HG03175 (cell line): ENCODE measurements at regions not wholly inside any gene's neighbourhood (a gene's known extent, or its start where the extent isn't known, plus 50 kb on each side); places are given as distances from the start of the nearest gene placed in this dataset.
A peak's percentile ranks its signal among the peaks of the same experiment; 100 is the strongest.
"Not testable (repeated sequence)": the region's sequence is repeated elsewhere in the genome, so short reads cannot be mapped to it uniquely, and the experiment has no call there.

Experiments used
- ATAC-seq: cut with Tn5 transposase; IDR thresholded peaks from one replicate; pipeline ENCODE4 v1.9.1; 2021; ENCODE audit warnings: mild to moderate bottlenecking, moderate library complexity; ENCODE audit not compliant: unreplicated experiment

DNA sequence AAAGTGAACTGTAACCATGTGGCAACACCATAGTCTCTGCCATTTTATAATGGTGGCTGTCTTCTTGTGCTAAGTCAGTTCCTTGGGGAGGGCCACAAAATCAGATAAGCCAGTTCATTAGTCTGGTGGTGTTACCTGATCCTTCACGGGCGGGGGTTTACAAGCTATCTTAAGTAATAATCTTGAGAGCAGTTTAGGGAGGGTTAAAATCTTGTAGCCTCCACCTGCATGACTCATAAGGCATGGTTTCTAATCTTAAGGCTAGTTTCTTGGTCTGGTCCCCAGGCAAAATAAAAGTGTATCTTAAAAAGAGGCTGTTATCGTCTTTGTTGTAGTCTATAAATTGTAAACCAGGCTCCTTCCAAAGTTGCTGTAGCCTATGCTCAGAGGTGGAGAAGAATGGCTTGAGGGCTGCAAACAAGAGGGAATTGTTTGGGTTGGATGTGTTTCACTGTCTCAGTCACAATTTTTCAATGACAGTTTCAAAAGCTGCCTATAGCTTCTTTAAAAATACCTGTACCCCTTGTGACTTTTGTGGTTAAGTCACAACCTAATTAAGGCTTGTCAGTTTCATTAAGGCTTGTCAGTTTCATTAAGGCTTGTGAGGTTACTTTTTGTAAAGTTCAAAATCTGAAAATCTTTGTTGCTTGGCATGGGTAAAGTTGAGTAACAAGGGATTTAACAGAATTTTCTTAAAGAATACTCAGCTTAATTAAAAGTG lies 135.7 kb downstream of the RPS4Y2 start:
- ATAC-seq = peak; percentile 89

GRCh38 chrY:20925350-20926091 lies 169.6 kb downstream of the RPS4Y2 start:
- not testable (repeated sequence) for ATAC-seq

GRCh38 chrY:20929691-20930342 lies 173.9 kb downstream of the RPS4Y2 start:
- no peak for ATAC-seq

- ATAC-seq = not testable (repeated sequence)
Observed at GRCh38 chrY:20936709-20937251, 180.9 kb downstream of the RPS4Y2 start.

DNA sequence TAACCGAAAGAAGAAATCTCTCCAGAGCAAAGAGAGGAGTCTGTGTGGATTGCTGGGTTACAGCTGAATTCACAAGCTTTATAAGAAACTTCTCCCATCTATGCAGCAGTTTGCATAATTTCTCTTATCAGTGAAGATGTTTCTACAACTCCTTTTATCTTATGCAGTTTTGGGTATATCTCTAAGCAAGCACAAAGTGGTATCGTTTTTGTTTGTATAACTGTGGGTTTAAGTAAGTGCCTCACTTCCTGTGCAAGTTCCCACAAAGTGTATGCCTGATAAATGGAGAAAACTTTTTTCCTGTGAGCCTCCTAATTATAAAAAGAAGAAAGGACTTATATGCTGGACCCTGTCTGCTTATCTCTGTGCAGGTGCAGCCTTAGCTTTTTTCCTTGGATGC lies 205.6 kb downstream of the RPS4Y2 start:
- no peak for ATAC-seq

DNA sequence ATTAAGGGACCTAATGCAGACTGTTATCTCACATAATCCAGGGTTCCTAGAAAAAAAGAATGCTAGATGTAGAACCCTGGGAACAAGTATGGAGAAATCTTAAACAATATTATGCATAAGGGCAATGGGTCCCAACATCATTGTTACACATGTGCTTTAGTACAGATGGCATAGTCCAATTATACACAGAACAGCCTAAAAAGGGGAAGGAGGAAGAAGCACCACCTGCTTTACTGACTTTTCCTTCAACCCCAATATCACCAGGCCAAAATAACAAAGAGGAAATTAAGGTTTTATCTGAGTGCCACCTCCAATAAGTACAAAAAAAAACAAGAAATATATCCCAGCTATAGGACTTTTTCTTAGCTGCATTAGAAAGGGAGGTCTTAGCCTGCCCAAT lies 211.9 kb downstream of the RPS4Y2 start:
- ATAC-seq = no peak

DNA sequence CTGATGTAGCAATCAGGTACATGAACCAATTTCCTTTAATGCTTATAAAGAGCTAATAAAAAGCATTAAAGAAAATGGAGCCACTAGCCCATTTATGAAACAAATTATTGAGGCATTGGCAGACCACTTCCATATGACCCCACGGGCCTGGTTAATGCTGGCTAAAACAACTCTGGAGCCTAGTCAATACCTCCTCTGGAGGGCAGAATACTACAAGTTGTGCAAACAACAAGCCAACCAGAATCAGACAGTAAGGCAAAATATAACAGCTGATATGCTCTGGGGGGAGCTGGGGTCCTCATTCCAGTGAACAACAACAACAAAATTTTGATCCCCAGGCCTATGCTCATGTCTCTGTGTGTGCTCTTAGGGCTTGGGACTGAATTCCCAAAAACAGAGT lies 212.3 kb downstream of the RPS4Y2 start:
- no peak for ATAC-seq

- no peak for ATAC-seq
Observed at GRCh38 chrY:20971371-20971770, 215.5 kb downstream of the RPS4Y2 start.

DNA sequence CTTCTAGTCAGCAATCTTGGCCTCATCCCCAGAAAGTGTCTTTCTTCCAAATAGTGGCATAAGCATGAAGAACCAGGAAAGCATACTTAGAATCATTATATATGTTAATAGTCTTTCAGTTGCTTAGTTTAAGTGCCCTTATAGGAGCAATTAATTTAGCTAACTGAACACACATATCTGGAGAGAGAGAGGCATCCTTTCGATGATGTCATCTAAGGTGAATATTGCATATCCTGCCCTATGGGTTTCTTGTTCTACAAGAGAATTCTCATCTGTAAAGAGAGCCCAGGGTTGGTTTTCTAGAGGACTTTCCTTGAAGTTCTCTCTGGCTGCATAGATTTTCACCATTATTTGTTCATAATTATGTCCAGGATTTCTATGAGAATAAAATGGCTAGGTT lies 230.1 kb downstream of the RPS4Y2 start:
- no peak for ATAC-seq

DNA sequence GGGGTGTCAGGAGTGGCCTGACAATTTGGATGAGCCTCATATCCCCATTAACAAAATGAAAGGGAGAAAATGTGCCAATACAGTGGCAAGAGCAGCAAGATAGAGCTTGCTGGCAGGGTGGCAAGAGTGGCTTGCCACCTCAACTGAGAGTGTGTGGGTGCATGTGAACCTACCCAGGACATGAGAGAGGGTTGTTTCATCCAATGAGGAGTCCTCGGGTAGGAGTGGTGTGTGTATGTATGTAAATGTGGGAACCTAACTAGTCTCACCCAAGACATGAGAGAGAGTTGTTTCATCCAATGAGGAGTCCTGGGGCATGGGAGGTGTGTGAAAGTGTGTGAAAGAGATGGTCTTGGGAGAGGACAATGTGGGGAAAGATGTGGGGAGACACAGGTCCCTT lies 234.2 kb downstream of the RPS4Y2 start:
- ATAC-seq = no peak

- peak; percentile 98 for ATAC-seq
Observed at GRCh38 chrY:20990869-20991548, 235.1 kb downstream of the RPS4Y2 start.

GRCh38 chrY:20997355-20997754 lies 241.4 kb downstream of the RPS4Y2 start:
- no peak for ATAC-seq

GRCh38 chrY:20998016-20998415 lies 242.1 kb downstream of the RPS4Y2 start:
- no peak for ATAC-seq

DNA sequence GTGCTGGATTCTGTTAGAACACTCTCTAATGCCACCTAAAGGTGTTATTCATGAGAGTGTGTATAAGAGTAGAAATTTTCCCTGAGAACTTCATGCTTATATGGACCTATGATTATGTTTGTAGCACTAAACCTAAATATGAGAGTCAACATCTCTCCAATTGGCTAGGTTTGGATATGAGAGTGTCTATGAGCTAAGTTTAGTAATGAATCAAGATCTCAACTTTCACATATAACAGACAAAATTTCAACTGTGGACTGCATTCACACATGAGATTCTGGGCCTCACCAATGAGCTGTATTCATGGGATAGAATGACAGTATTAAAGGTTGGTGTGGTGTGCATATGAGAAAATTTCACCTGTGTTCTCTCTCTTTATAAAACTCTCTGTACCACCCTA lies 242.6 kb downstream of the RPS4Y2 start:
- ATAC-seq = no peak

DNA sequence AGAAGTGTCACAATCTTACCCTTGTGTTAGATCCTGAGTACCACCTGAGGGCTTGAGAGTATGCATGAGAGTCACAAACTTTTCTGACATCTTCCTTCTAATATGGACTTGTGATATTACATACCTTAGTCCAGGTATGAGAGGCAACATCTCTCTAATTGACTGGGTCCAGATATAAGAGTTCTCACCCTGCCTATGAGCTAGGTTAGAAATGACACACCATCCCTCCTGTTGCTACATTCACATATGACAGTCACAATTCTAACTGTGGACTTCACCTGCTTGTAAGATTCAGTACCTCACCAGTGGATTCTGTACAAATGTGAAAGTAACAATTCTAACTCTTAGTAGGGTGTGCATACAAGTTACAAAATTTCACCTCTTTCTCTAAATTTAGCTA lies 245.2 kb downstream of the RPS4Y2 start:
- no peak for ATAC-seq

DNA sequence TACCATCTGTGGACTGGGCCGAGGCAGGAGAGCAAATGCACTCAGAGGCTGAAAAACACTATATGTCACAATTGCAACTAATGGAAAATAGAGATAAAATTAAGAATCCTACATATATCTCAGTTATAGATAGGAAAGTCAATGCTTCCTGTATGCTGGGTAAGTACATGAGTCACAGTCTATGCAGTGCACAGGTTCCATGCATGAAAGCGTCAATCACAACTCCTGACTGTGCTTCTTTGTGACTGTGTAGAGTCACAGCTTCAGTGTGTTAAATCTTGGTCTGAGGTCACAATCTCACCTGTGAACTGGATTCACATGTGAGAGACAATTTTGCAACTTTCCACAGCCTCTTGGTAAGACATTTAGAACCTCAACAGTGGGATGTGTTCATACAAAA lies 247.2 kb downstream of the RPS4Y2 start:
- ATAC-seq = no peak

DNA sequence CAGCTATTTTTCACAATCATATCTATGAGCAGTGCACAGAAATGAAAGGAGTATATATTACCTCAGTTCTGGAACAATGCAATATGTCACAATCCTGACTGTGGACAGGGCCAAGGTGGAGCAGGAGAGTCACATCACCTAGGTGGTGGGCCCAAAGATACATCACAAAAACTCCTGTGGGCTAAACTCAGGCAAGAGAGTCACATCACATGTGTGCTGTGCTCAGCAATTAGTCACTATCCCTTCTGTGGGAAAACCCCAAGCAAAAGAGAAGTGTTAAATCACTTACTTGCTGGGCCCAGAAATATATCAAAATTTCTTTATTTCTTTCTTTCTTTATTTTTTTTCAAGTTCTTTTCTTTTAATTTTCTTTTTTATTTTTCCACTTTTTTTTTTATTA lies 249.6 kb downstream of the RPS4Y2 start:
- no peak for ATAC-seq

- no peak for ATAC-seq
Observed at GRCh38 chrY:21021811-21022210, 265.9 kb downstream of the RPS4Y2 start.

GRCh38 chrY:21022326-21023044 lies 266.6 kb downstream of the RPS4Y2 start:
- ATAC-seq = no peak

GRCh38 chrY:21023906-21024305 lies 268.0 kb downstream of the RPS4Y2 start:
- no peak for ATAC-seq
